PC-9 (cell line): ENCODE measurements at regions not wholly inside any gene's neighbourhood (a gene's known extent, or its start where the extent isn't known, plus 50 kb on each side); places are given as distances from the start of the nearest gene placed in this dataset.

Source experiments
- EZH2 ChIP-seq: fragments of 200-600 bp; sonication (generic); IDR thresholded peaks from 2 replicates; pipeline ENCODE4 v1.8.0; 2017; ENCODE audit warnings: antibody characterized with exemption, low read depth
- TF ChIP-seq, protein P1 (sequence below): fragments of 200-600 bp; sonication (generic); conservative IDR thresholded peaks from 2 replicates; pipeline ENCODE4 v1.6.1; 2017; ENCODE audit warnings: mixed run types, antibody characterized with exemption, mild to moderate bottlenecking, moderate library complexity

DNA sequence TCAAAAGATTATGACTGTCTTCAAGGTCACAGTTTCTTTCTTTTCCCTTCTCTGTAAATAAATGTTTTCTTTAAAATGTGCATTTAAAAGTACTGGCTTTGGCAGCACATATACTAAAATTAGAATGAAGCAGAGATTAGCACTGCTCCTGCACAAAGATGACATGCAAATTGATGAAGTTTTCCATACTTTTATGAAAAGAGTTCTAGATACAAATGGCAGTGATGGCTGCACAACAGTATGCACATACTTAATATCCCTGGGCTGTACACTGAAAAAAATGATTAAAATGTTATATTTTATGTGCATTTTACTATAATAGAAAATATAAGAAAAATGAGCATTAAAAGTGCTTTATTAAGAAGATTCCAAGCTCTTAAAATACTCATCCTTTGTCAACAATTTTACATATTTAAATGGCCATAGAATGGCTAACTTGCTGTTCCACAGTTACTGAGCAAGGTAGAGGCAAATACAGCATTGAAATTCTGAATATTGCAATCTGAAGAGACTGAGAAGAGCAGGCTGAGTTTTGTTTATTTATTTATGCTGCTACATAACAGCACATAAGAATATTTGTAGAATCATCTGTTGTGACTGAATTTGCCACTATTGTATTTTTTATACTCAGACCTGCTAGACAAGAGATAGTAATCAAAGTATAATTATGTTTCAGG is 117.8 kb downstream of the GPR37 start:
- TF ChIP-seq, protein P1, sequence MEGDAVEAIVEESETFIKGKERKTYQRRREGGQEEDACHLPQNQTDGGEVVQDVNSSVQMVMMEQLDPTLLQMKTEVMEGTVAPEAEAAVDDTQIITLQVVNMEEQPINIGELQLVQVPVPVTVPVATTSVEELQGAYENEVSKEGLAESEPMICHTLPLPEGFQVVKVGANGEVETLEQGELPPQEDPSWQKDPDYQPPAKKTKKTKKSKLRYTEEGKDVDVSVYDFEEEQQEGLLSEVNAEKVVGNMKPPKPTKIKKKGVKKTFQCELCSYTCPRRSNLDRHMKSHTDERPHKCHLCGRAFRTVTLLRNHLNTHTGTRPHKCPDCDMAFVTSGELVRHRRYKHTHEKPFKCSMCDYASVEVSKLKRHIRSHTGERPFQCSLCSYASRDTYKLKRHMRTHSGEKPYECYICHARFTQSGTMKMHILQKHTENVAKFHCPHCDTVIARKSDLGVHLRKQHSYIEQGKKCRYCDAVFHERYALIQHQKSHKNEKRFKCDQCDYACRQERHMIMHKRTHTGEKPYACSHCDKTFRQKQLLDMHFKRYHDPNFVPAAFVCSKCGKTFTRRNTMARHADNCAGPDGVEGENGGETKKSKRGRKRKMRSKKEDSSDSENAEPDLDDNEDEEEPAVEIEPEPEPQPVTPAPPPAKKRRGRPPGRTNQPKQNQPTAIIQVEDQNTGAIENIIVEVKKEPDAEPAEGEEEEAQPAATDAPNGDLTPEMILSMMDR, result no peak
- no peak for TF ChIP-seq EZH2
